ENCODE measurements at regions not wholly inside any gene's neighbourhood (a gene's known extent, or its start where the extent isn't known, plus 50 kb on each side); places are given as distances from the start of the nearest gene placed in this dataset.

- TF ChIP-seq GATA2 (IDR thresholded peaks at IDR 0.05; ENCODE audit: low read depth, low read length), result no peak
- no peak for TF ChIP-seq GATA3 (IDR thresholded peaks at IDR 0.05; ENCODE audit: low read depth, low read length)
Observed at GRCh38 chr3:25284249-25284648, 143.8 kb upstream of the RARB start.
